Liver (tissue), 8 donors: ENCODE measurements at regions not wholly inside any gene's neighbourhood (a gene's known extent, or its start where the extent isn't known, plus 50 kb on each side); places are given as distances from the start of the nearest gene placed in this dataset.

Experiments
- DNase-seq: peaks from one replicate; pipeline ENCODE4 v3.0.0-alpha.2; 2017; ENCODE audit warnings: low spot score
- H3K27ac ChIP-seq, 2 donors: one replicate each; pipeline ENCODE4 v1.7.0; 2013; ENCODE audit warnings: inconsistent platforms in 2 of 2, low read length in 2 of 2, control low read depth in 1 of 2, low read depth in 1 of 2, mild to moderate bottlenecking in 1 of 2
- H3K27me3 ChIP-seq, 4 donors: one replicate each; pipeline versions ENCODE4 v1.6.1 to v1.7.0; 2013; ENCODE audit warnings: low read length in 3 of 4, inconsistent platforms in 1 of 4, mild to moderate bottlenecking in 1 of 4, moderate library complexity in 1 of 4; ENCODE audit not compliant: control insufficient read depth in 4 of 4, insufficient read depth in 4 of 4
- H3K36me3 ChIP-seq, 4 donors: one replicate each; pipeline versions ENCODE4 v1.6.1 to v1.7.0; 2013; ENCODE audit warnings: low read length in 3 of 4, mild to moderate bottlenecking in 3 of 4, low read depth in 1 of 4, moderate library complexity in 1 of 4; ENCODE audit not compliant: control insufficient read depth in 4 of 4, insufficient read depth in 3 of 4
- H3K4me1 ChIP-seq, 4 donors: one replicate each; pipeline versions ENCODE4 v1.6.1 to v1.7.0; 2013; ENCODE audit warnings: low read length in 3 of 4, mild to moderate bottlenecking in 3 of 4, moderate library complexity in 1 of 4; ENCODE audit not compliant: control insufficient read depth in 4 of 4, insufficient read depth in 4 of 4
- H3K4me3 ChIP-seq, 3 donors: one replicate each; pipeline versions ENCODE4 v1.6.1 to v1.7.0; 2013; ENCODE audit warnings: low read length in 3 of 3, control low read depth in 1 of 3, low read depth in 1 of 3, mild to moderate bottlenecking in 1 of 3
- H3K9ac ChIP-seq, 2 donors: one replicate each; pipeline ENCODE4 v1.7.0; 2013; ENCODE audit warnings: low read length in 2 of 2, mild to moderate bottlenecking in 2 of 2, moderate library complexity in 2 of 2, control low read depth in 1 of 2, low read depth in 1 of 2
- H3K9me3 ChIP-seq, 4 donors: one replicate each; pipeline versions ENCODE4 v1.6.1 to v1.7.0; 2013; ENCODE audit warnings: low read length in 3 of 4; ENCODE audit not compliant: control insufficient read depth in 4 of 4
- EGR1 ChIP-seq, 2 donors: IDR thresholded peaks; 2 replicates each; pipeline ENCODE4 v1.6.1; 2016 to 2018; ENCODE audit warnings: antibody characterized with exemption in 2 of 2, low read depth in 2 of 2
- FOXA1 ChIP-seq: IDR thresholded peaks from 2 replicates; pipeline ENCODE4 v1.6.1; 2016; ENCODE audit warnings: antibody characterized with exemption
- FOXA2 ChIP-seq: IDR thresholded peaks from 2 replicates; pipeline ENCODE4 v1.6.1; 2016; ENCODE audit warnings: antibody characterized with exemption
- GABPA ChIP-seq, 2 donors: IDR thresholded peaks in 1 of 2; conservative IDR thresholded peaks in 1 of 2; 2 replicates each; pipeline ENCODE4 v1.6.1; 2016; ENCODE audit warnings: antibody characterized with exemption in 2 of 2, mild to moderate bottlenecking in 1 of 2, moderate library complexity in 1 of 2
- HNF4A ChIP-seq, 2 donors: conservative IDR thresholded peaks; 2 replicates each; pipeline ENCODE4 v1.6.1; 2016; ENCODE audit warnings: antibody characterized with exemption in 2 of 2, mild to moderate bottlenecking in 2 of 2
- HNF4G ChIP-seq: IDR thresholded peaks from 2 replicates; pipeline ENCODE4 v1.6.1; 2016; ENCODE audit warnings: antibody characterized with exemption
- JUND ChIP-seq, 2 donors: IDR thresholded peaks; 2 replicates each; pipeline ENCODE4 v1.6.1; 2016; ENCODE audit warnings: antibody characterized with exemption in 2 of 2
- NR2F2 ChIP-seq: IDR thresholded peaks from 2 replicates; pipeline ENCODE4 v1.6.1; 2016; ENCODE audit warnings: antibody characterized with exemption
- RAD21 ChIP-seq, 2 donors: IDR thresholded peaks; 2 replicates each; pipeline ENCODE4 v1.6.1; 2016; ENCODE audit warnings: antibody characterized with exemption in 2 of 2, mild to moderate bottlenecking in 2 of 2
- RXRA ChIP-seq, 2 donors: IDR thresholded peaks; 2 replicates each; pipeline ENCODE4 v1.6.1; 2017 to 2018; ENCODE audit warnings: antibody characterized with exemption in 2 of 2, mild to moderate bottlenecking in 1 of 2
- SP1 ChIP-seq: IDR thresholded peaks from 2 replicates; pipeline ENCODE4 v1.6.1; 2018; ENCODE audit warnings: antibody characterized with exemption, mild to moderate bottlenecking
- TAF1 ChIP-seq: conservative IDR thresholded peaks from 2 replicates; pipeline ENCODE4 v1.6.1; 2016; ENCODE audit warnings: antibody characterized with exemption, mild to moderate bottlenecking
- YY1 ChIP-seq: IDR thresholded peaks from 2 replicates; pipeline ENCODE4 v1.6.1; 2016; ENCODE audit warnings: antibody characterized with exemption, mild to moderate bottlenecking
- WGBS: extraction: QIAGEN DNeasy Blood & Tissue Kit; methylation state at CpG from one replicate; pipeline ENCODE4 v1.1.7; 2013; 5-methylcytosine and 5-hydroxymethylcytosine counted together
- TF ChIP-seq, protein P1 (sequence below): fragments of 150-350 bp; IDR thresholded peaks from 2 replicates; pipeline ENCODE4 v1.5.1; 2017; ENCODE audit warnings: improper control_type of control experiment, low read depth, low read length; ENCODE audit not compliant: missing input control
- TF ChIP-seq, protein P2 (sequence below): IDR thresholded peaks from 2 replicates; pipeline ENCODE4 v1.6.1; 2016; ENCODE audit warnings: antibody characterized with exemption
- TF ChIP-seq, protein P3 (sequence below): IDR thresholded peaks from 2 replicates; pipeline ENCODE4 v1.6.1; 2016; ENCODE audit warnings: antibody characterized with exemption
- TF ChIP-seq, protein P4 (sequence below): IDR thresholded peaks from 2 replicates; pipeline ENCODE4 v1.6.1; 2016; ENCODE audit warnings: antibody characterized with exemption
- donor health status: healthy.
- donor health status: healthy.
- donor health status: healthy.
- donor health status: healthy.
- donor health status: healthy.

DNA sequence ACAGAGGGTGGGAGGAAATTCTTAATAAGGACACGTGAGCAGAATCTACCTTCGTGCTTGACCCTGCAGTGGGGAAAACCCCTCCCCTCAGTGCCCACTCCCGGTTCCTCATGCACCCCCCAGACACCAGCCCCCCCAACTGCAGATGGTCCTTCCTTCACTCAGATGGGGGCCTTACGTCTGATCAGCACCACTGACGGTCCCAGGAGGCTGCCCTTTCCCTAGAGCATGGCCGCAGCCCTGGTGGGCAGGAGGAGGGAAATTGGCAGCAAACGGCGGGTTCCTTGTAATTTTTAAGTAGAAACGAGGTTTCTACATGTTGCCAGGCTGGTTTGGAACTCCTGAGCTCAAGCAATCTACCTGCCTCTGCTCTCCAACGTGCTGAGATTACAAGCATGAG, 477.7 kb downstream of the TBC1D22A start:
- Histone ChIP-seq H3K9me3 (peaks cover 0 to 3% (median 1%) of the 10 kb centered on the region in 4 donors), H3K4me3 (no peak overlapping the region), H3K27ac (no peak overlapping the region), H3K27me3 (no peaks in the 10 kb centered on the region), H3K9ac (no peak overlapping the region), H3K36me3 (no peaks in the 10 kb centered on the region), H3K4me1 (no peaks in the 10 kb centered on the region)
- no peak for DNase-seq
- TF ChIP-seq, protein P1, sequence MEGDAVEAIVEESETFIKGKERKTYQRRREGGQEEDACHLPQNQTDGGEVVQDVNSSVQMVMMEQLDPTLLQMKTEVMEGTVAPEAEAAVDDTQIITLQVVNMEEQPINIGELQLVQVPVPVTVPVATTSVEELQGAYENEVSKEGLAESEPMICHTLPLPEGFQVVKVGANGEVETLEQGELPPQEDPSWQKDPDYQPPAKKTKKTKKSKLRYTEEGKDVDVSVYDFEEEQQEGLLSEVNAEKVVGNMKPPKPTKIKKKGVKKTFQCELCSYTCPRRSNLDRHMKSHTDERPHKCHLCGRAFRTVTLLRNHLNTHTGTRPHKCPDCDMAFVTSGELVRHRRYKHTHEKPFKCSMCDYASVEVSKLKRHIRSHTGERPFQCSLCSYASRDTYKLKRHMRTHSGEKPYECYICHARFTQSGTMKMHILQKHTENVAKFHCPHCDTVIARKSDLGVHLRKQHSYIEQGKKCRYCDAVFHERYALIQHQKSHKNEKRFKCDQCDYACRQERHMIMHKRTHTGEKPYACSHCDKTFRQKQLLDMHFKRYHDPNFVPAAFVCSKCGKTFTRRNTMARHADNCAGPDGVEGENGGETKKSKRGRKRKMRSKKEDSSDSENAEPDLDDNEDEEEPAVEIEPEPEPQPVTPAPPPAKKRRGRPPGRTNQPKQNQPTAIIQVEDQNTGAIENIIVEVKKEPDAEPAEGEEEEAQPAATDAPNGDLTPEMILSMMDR, result no peak
- TF ChIP-seq HNF4A (conservative IDR thresholded peaks at IDR 0.05) (no peak), GABPA (IDR thresholded peaks at IDR 0.05 in 1 of 2, conservative IDR thresholded peaks at IDR 0.05 in 1 of 2) (no peak), NR2F2 (no peak), RAD21 (IDR thresholded peaks at IDR 0.05) (no peak), RXRA (IDR thresholded peaks at IDR 0.05) (no peak), SP1 (no peak), JUND (IDR thresholded peaks at IDR 0.05) (no peak), FOXA2 (no peak), YY1 (no peak), HNF4G (no peak), FOXA1 (no peak), TAF1 (no peak), EGR1 (IDR thresholded peaks at IDR 0.05; ENCODE audit: low read depth in 2 of 2) (no peak)
- TF ChIP-seq, protein P2, sequence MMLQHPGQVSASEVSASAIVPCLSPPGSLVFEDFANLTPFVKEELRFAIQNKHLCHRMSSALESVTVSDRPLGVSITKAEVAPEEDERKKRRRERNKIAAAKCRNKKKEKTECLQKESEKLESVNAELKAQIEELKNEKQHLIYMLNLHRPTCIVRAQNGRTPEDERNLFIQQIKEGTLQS, result no peak
- TF ChIP-seq, protein P3, sequence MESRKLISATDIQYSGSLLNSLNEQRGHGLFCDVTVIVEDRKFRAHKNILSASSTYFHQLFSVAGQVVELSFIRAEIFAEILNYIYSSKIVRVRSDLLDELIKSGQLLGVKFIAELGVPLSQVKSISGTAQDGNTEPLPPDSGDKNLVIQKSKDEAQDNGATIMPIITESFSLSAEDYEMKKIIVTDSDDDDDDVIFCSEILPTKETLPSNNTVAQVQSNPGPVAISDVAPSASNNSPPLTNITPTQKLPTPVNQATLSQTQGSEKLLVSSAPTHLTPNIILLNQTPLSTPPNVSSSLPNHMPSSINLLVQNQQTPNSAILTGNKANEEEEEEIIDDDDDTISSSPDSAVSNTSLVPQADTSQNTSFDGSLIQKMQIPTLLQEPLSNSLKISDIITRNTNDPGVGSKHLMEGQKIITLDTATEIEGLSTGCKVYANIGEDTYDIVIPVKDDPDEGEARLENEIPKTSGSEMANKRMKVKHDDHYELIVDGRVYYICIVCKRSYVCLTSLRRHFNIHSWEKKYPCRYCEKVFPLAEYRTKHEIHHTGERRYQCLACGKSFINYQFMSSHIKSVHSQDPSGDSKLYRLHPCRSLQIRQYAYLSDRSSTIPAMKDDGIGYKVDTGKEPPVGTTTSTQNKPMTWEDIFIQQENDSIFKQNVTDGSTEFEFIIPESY, result no peak
- TF ChIP-seq, protein P4, sequence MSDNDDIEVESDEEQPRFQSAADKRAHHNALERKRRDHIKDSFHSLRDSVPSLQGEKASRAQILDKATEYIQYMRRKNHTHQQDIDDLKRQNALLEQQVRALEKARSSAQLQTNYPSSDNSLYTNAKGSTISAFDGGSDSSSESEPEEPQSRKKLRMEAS, result no peak
- 64% methylated on average over 10 of the region's 10 CpGs for WGBS

DNA sequence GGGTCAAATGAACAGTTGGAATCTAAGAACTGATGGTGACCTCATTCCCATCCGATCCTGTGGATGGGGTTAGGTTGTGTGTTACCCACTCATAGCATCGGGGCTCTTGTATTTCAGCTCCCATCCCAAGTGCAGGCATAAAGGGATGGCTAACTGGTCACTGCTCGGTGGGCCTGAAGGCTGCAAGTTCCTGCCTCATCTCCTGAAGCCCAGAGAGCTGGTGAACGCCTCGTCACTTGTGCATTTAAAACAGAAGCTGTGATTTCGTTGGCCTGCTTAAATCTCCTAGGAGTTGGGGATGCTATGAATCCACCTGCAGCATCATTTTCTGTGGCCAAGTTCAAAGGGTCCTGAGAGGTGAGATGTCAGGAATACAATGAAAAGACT, 477.0 kb downstream of the TBC1D22A start:
- 66% methylated on average over 6 of the region's 6 CpGs for WGBS
- DNase-seq, result no peak
- no peak overlapping the region for H3K9ac ChIP-seq
- H3K9me3 ChIP-seq, result peaks cover 0 to 3% (median 3%) of the 10 kb centered on the region in 4 donors
- H3K4me3 ChIP-seq, result no peak overlapping the region
- no peak for TF ChIP-seq HNF4A (conservative IDR thresholded peaks at IDR 0.05)
- TF ChIP-seq NR2F2, result no peak
- H3K27me3 ChIP-seq, result no peaks in the 10 kb centered on the region
- no peak overlapping the region for H3K27ac ChIP-seq
- H3K36me3 ChIP-seq, result no peaks in the 10 kb centered on the region
- no peaks in the 10 kb centered on the region for H3K4me1 ChIP-seq
